BLaER1 (cell line): ENCODE measurements at regions not wholly inside any gene's neighbourhood (a gene's known extent, or its start where the extent isn't known, plus 50 kb on each side); places are given as distances from the start of the nearest gene placed in this dataset.

ENCODE experiments used
- H3K27ac ChIP-seq: shearing (Covaris generic); formaldehyde crosslinking; 2 replicates; pipeline ENCODE4 v1.8.1; 2022
- H3K27me3 ChIP-seq: shearing (Covaris generic); formaldehyde crosslinking; 2 replicates; pipeline ENCODE4 v1.8.1; 2022
- H3K36me3 ChIP-seq: shearing (Covaris generic); formaldehyde crosslinking; 2 replicates; pipeline ENCODE4 v1.8.1; 2022
- H3K4me1 ChIP-seq: shearing (Covaris generic); formaldehyde crosslinking; 2 replicates; pipeline ENCODE4 v1.8.1; 2022
- H3K4me2 ChIP-seq: shearing (Covaris generic); formaldehyde crosslinking; 2 replicates; pipeline ENCODE4 v1.8.1; 2022
- H3K4me3 ChIP-seq: shearing (Covaris generic); formaldehyde crosslinking; 2 replicates; pipeline ENCODE4 v1.8.1; 2022
- H3K9ac ChIP-seq: shearing (Covaris generic); formaldehyde crosslinking; 2 replicates; pipeline ENCODE4 v1.8.1; 2022
- H3K9me3 ChIP-seq: shearing (Covaris generic); formaldehyde crosslinking; 2 replicates; pipeline ENCODE4 v1.8.1; 2022
- H4K20me1 ChIP-seq: shearing (Covaris generic); formaldehyde crosslinking; 2 replicates; pipeline ENCODE4 v1.8.1; 2022
- Cebpa-rat ChIP-seq: shearing (Covaris generic); IDR thresholded peaks from 2 replicates; pipeline ENCODE4 v1.8.1; 2022

DNA sequence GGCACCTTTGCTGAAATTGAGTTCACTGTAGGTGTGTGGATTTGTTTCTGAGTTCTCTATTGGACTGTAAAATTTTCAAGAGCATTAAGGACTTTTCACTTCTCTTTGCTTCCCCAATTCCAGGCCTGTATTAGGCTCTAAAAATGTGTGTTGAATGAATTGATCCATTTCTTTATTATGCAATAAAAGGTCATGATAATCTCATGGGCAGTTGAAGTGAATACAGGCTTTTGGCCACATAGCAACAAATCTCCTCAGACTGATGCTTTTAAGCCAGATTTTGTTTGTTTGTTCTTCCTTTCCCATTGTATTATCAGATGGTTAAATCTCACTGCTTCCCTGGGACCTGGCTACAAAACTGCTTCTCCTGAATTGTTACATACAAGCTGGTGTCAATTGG lies 258.0 kb upstream of the FAR2 start:
- no peak overlapping the region for H3K27ac ChIP-seq
- no peaks in the 10 kb centered on the region for H3K4me1 ChIP-seq
- H3K36me3 ChIP-seq, result no peaks in the 10 kb centered on the region
- no peaks in the 10 kb centered on the region for H3K9me3 ChIP-seq
- H4K20me1 ChIP-seq, result no peaks in the 10 kb centered on the region
- no peaks in the 10 kb centered on the region for H3K27me3 ChIP-seq
- no peak overlapping the region for H3K4me3 ChIP-seq
- H3K9ac ChIP-seq, result no peak overlapping the region
- TF ChIP-seq Cebpa-rat, result no peak
- no peak overlapping the region for H3K4me2 ChIP-seq

DNA sequence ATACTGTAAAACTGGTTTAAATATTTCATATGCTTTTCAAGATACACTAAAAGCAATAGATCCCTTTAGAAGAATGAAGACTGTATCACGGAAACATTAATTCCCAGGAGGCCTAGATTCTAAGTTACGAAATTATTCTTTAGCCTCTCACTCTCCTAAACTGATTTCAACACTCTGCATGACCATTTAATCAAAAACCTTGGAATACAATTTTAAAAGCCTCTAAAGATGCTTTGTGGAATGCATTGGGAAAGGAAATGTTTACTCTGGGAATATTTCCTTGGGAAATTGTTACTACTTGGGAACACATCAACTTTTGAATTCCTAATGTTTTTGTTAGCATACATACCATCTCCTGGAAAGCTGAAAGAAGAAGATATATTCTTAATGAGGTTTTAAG lies 255.7 kb upstream of the FAR2 start:
- Histone ChIP-seq H3K9ac (no peak overlapping the region), H3K36me3 (no peaks in the 10 kb centered on the region), H3K4me2 (no peak overlapping the region), H3K27ac (no peak overlapping the region), H3K9me3 (no peaks in the 10 kb centered on the region), H3K4me3 (no peak overlapping the region), H3K27me3 (no peaks in the 10 kb centered on the region), H3K4me1 (no peaks in the 10 kb centered on the region), H4K20me1 (no peaks in the 10 kb centered on the region)
- no peak for TF ChIP-seq Cebpa-rat

- Histone ChIP-seq H3K9ac (no peak overlapping the region), H3K4me3 (no peak overlapping the region)
- TF ChIP-seq Cebpa-rat, result no peak
Observed at GRCh38 chr12:28893856-28894255, 255.2 kb upstream of the FAR2 start.

DNA sequence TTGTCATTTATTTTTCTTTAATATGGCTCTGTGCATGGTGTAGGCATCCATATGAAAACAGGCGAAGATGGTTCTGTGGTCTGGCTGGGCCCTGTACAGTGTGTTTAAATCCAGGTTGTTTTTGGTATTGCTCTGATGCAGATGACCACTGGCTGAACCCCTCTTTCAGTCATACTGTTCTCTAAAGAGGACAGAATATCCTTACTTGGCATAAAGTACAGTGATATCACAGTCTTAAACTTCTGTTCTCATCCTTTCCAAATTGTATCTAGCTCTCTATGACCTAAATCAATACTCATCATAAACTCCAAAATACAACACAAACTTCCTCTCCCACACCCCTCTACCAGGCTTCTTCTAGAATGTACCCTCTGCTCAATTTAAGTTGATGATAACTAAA lies 252.7 kb upstream of the FAR2 start:
- no peaks in the 10 kb centered on the region for H3K27me3 ChIP-seq
- H3K36me3 ChIP-seq, result no peaks in the 10 kb centered on the region
- H3K4me2 ChIP-seq, result no peak overlapping the region
- peaks cover 19% of the 10 kb centered on the region for H3K9me3 ChIP-seq
- no peaks in the 10 kb centered on the region for H3K4me1 ChIP-seq
- no peak overlapping the region for H3K4me3 ChIP-seq
- H3K9ac ChIP-seq, result no peak overlapping the region
- no peaks in the 10 kb centered on the region for H4K20me1 ChIP-seq
- TF ChIP-seq Cebpa-rat, result no peak
- no peak overlapping the region for H3K27ac ChIP-seq

More at GRCh38 chr12:28893856-28894255, 255.2 kb upstream of the FAR2 start:
- no peak overlapping the region for H3K27ac ChIP-seq
- H3K4me1 ChIP-seq, result no peaks in the 10 kb centered on the region
- H3K36me3 ChIP-seq, result no peaks in the 10 kb centered on the region
- H3K9me3 ChIP-seq, result no peaks in the 10 kb centered on the region
- H3K4me2 ChIP-seq, result no peak overlapping the region
- H3K27me3 ChIP-seq, result no peaks in the 10 kb centered on the region
- no peaks in the 10 kb centered on the region for H4K20me1 ChIP-seq

DNA sequence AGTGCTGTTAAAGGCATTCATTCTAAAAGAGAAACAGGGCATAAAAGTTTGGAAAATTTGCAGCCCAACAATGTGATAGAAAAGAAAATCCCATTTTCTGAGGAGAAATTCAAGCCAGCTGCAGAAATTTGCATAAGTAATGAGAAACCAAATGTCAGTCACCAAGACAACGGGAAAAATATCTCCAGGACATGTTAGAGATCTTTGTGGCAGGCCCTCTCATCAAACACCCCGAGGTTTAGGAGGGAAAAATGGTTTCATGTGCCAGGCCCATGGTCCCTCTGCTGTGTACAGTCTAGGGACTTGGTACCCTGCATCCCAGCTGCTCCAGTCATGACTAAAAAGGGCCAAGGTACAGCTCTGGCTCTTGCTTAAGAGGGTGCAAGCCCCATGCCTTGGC lies 251.0 kb upstream of the FAR2 start:
- no peaks in the 10 kb centered on the region for H3K4me1 ChIP-seq
- no peak overlapping the region for H3K4me3 ChIP-seq
- H3K36me3 ChIP-seq, result no peaks in the 10 kb centered on the region
- H3K9me3 ChIP-seq, result peaks cover 27% of the 10 kb centered on the region
- no peaks in the 10 kb centered on the region for H3K27me3 ChIP-seq
- H4K20me1 ChIP-seq, result no peaks in the 10 kb centered on the region
- H3K9ac ChIP-seq, result no peak overlapping the region
- H3K4me2 ChIP-seq, result no peak overlapping the region
- H3K27ac ChIP-seq, result no peak overlapping the region
- no peak for TF ChIP-seq Cebpa-rat

DNA sequence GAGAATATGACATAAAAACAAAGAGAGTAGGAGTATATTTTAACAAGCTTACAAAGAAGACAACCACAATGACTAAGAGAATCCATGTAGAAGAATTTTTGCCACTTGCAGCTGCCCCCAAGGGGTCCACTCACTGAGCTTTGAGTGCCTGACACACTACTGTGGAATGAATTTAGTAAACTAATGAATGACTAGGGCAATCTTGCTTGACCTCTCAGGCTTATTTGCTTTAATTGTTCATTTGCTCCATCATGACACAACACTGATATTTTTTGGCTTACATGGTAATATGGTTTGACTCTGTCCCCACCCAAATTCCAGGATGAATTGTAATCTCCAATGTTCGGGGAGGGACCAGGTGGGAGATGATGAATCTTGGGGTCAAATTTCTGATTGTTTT lies 249.1 kb upstream of the FAR2 start:
- H3K9me3 ChIP-seq, result peaks cover 27% of the 10 kb centered on the region
- H3K27ac ChIP-seq, result no peak overlapping the region
- no peak overlapping the region for H3K4me3 ChIP-seq
- no peaks in the 10 kb centered on the region for H3K36me3 ChIP-seq
- no peaks in the 10 kb centered on the region for H4K20me1 ChIP-seq
- H3K9ac ChIP-seq, result no peak overlapping the region
- no peak for TF ChIP-seq Cebpa-rat
- no peaks in the 10 kb centered on the region for H3K4me1 ChIP-seq
- H3K4me2 ChIP-seq, result no peak overlapping the region
- H3K27me3 ChIP-seq, result no peaks in the 10 kb centered on the region

DNA sequence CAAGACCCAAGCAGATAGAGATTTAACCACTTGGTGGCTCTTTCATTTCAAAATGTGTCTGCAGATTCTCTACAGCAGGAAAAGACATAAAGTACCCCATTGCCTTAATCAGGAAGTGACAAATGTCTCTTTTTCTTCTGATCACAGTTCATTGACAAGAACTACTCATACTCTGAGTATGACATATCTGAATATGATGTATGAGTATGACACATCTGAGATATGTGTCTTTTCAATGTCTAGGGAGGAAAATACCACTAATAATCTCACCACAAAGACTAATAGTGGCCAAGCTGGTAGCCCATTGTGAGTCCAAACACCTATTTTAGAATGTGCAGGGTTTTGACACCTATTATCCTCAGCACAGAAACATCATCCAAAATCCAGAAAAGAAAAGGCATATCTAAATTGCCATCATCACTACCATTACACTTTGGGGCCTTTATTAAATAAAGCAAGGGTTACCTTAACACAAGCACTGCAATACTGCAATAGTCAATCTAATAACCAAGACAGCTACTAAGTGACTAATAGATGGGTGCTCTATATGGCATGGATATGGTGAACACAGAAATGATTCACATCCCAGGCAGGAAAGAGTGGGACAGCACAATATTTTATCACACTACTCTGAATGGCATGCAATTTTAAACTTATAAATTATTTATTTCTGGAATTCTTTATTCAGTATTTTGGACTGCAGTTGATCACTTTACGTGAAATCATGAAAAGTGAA lies 243.7 kb upstream of the FAR2 start:
- Histone ChIP-seq H3K4me2 (no peak overlapping the region), H3K27me3 (no peaks in the 10 kb centered on the region), H3K4me1 (no peaks in the 10 kb centered on the region), H3K36me3 (no peaks in the 10 kb centered on the region), H4K20me1 (no peaks in the 10 kb centered on the region), H3K9ac (no peak overlapping the region), H3K4me3 (no peak overlapping the region), H3K9me3 (peaks cover 23% of the 10 kb centered on the region), H3K27ac (no peak overlapping the region)
- TF ChIP-seq Cebpa-rat, result no peak

- Histone ChIP-seq H4K20me1 (no peaks in the 10 kb centered on the region), H3K4me1 (no peaks in the 10 kb centered on the region), H3K9ac (no peak overlapping the region), H3K36me3 (no peaks in the 10 kb centered on the region), H3K4me2 (no peak overlapping the region), H3K4me3 (no peak overlapping the region), H3K27ac (no peak overlapping the region), H3K27me3 (no peaks in the 10 kb centered on the region), H3K9me3 (peaks cover 14% of the 10 kb centered on the region)
- no peak for TF ChIP-seq Cebpa-rat
Observed at GRCh38 chr12:28908646-28909045, 240.4 kb upstream of the FAR2 start.

DNA sequence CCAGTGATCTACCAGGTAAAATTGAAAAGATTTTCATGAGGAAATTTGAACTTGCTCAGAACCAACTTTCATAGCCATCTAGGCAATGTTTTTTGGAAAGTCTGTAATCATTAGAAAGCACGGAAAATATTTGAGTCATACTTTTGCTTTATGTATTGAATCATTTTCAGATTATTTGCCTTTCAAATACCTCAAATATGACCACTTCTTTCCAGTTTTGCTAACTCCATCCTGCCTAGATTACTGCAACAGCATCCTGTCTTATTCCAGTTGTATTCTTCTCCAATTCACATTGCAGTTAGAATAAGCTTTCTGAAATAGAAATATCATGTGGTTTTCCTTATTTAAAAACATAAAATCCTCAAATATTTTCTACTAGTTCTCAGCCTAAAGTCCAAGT lies 239.8 kb upstream of the FAR2 start:
- TF ChIP-seq Cebpa-rat, result no peak
- H3K4me2 ChIP-seq, result no peak overlapping the region

GRCh38 chr12:28925719-28926376 lies 223.2 kb upstream of the FAR2 start:
- Histone ChIP-seq H3K36me3 (no peaks in the 10 kb centered on the region), H3K27me3 (no peaks in the 10 kb centered on the region), H3K27ac (no peak overlapping the region), H3K9me3 (no peaks in the 10 kb centered on the region; the same call in none of the 2 replicates), H3K4me1 (no peaks in the 10 kb centered on the region), H3K9ac (no peak overlapping the region), H4K20me1 (no peaks in the 10 kb centered on the region), H3K4me3 (no peak overlapping the region), H3K4me2 (no peak overlapping the region)
- TF ChIP-seq Cebpa-rat, result no peak

More for the DNA sequence above, 239.8 kb upstream of the FAR2 start:
- Histone ChIP-seq H3K27ac (no peak overlapping the region), H3K4me1 (no peaks in the 10 kb centered on the region), H3K9ac (no peak overlapping the region), H3K27me3 (no peaks in the 10 kb centered on the region), H3K9me3 (peaks cover 20% of the 10 kb centered on the region), H3K4me3 (no peak overlapping the region), H3K36me3 (no peaks in the 10 kb centered on the region), H4K20me1 (no peaks in the 10 kb centered on the region)
